H1 (cell line): ENCODE measurements at regions not wholly inside any gene's neighbourhood (a gene's known extent, or its start where the extent isn't known, plus 50 kb on each side); places are given as distances from the start of the nearest gene placed in this dataset.

Experiments used
- CTCF ChIA-PET: fragments of 300-600 bp; sonication (Branson Sonifier 250); formaldehyde crosslinking; loops from one replicate; lab custom pipeline; 2021; ENCODE audit not compliant: partially characterized antibody; lab: Charles Lee
- POLR2A ChIA-PET: fragments of 300-600 bp; sonication (Branson Sonifier 250); formaldehyde crosslinking; loops from one replicate; lab custom pipeline; 2021; ENCODE audit warnings: inconsistent platforms; ENCODE audit not compliant: partially characterized antibody; lab: Charles Lee
- DNase-seq, 2 experiments: peaks; one replicate each; pipeline versions ENCODE4 v3.0.0 to v3.0.0-alpha.2; 2010 to 2022; ENCODE audit warnings: low spot score in 2 of 2, low read depth in 1 of 2, mixed read lengths in 1 of 2
- FAIRE-seq: peaks from 2 replicates; lab custom pipeline; 2011; peaks lifted over from hg19 to GRCh38; lab: Jason Lieb, UNC
- H2AFZ ChIP-seq: 2 replicates; pipeline ENCODE4 v1.8.1; 2012; ENCODE audit warnings: low read length, inconsistent platforms
- H2AK5ac ChIP-seq: 2 replicates; pipeline ENCODE4 v1.6.1; 2013; ENCODE audit warnings: low read depth, low read length
- H2BK120ac ChIP-seq: replicated peaks from 2 replicates; pipeline ENCODE3; 2013; ENCODE audit warnings: low read depth, low read length, inconsistent platforms
- H2BK12ac ChIP-seq: 2 replicates; pipeline ENCODE4 v1.6.1; 2013; ENCODE audit warnings: low read depth, low read length
- H2BK15ac ChIP-seq: 2 replicates; pipeline ENCODE4 v1.6.1; 2013; ENCODE audit warnings: low read length
- H2BK20ac ChIP-seq: 2 replicates; pipeline ENCODE4 v1.6.1; 2013; ENCODE audit warnings: low read length
- H2BK5ac ChIP-seq: 2 replicates; pipeline ENCODE4 v1.6.1; 2013; ENCODE audit warnings: low read depth, low read length
- H3K14ac ChIP-seq: 2 replicates; pipeline ENCODE4 v1.6.1; 2013; ENCODE audit warnings: inconsistent platforms; ENCODE audit not compliant: insufficient read length
- H3K18ac ChIP-seq: 2 replicates; pipeline ENCODE4 v1.6.1; 2013; ENCODE audit warnings: low read length; ENCODE audit errors: extremely low read depth
- H3K23ac ChIP-seq: 2 replicates; pipeline ENCODE4 v1.6.1; 2013; ENCODE audit warnings: inconsistent platforms; ENCODE audit not compliant: insufficient read length
- H3K23me2 ChIP-seq: 2 replicates; pipeline ENCODE4 v1.6.1; 2013; ENCODE audit warnings: low read depth, low read length
- H3K27ac ChIP-seq: 2 replicates; pipeline ENCODE4 v1.6.1; 2011; ENCODE audit warnings: low read depth, low read length, inconsistent platforms
- H3K27me3 ChIP-seq, 4 experiments: replicated peaks in 1 of 4; 1 replicate in 1 of 4; 2 replicates in 3 of 4; pipeline versions ENCODE4 v1.6.1 to v1.8.1; 2011 to 2013; ENCODE audit warnings: low read length in 3 of 4, mild to moderate bottlenecking in 3 of 4, inconsistent platforms in 2 of 4, mixed read lengths in 2 of 4, moderate library complexity in 1 of 4; ENCODE audit not compliant: control insufficient read depth in 3 of 4, insufficient read depth in 3 of 4; ENCODE audit errors: extremely low read depth in 1 of 4
- H3K36me3 ChIP-seq, 4 experiments: 2 replicates each; pipeline versions ENCODE4 v1.6.1 to v1.8.1; 2011 to 2013; ENCODE audit warnings: mild to moderate bottlenecking in 4 of 4, low read length in 3 of 4, moderate library complexity in 2 of 4, control low read depth in 1 of 4, inconsistent platforms in 1 of 4; ENCODE audit not compliant: insufficient read depth in 4 of 4, control insufficient read depth in 2 of 4
- H3K4ac ChIP-seq: replicated peaks from 2 replicates; pipeline ENCODE3; 2013; ENCODE audit warnings: low read length, low read depth, mixed read lengths, inconsistent platforms; ENCODE audit not compliant: insufficient read length
- H3K4me1 ChIP-seq, 4 experiments: replicated peaks in 1 of 4; 1 replicate in 1 of 4; 2 replicates in 3 of 4; pipeline versions ENCODE4 v1.6.1 to v1.8.1; 2011 to 2013; ENCODE audit warnings: low read length in 3 of 4, inconsistent platforms in 2 of 4, mixed read lengths in 1 of 4; ENCODE audit not compliant: insufficient read depth in 4 of 4, control insufficient read depth in 3 of 4
- H3K4me2 ChIP-seq, 2 experiments: 2 replicates each; pipeline versions ENCODE4 v1.6.1 to v1.8.1; 2011 to 2013; ENCODE audit warnings: low read depth in 2 of 2, low read length in 2 of 2, control low read depth in 1 of 2, inconsistent platforms in 1 of 2, mild to moderate bottlenecking in 1 of 2; ENCODE audit not compliant: insufficient read depth in 1 of 2
- H3K4me3 ChIP-seq, 4 experiments: fragments of 200-600, 300-600 bp in 1 of 4; sonication (generic), shearing (Covaris generic), sonication (Bioruptor Twin) in 1 of 4; 2 replicates each; pipeline versions ENCODE4 v1.5.1 to v1.8.1; 2011 to 2016; ENCODE audit warnings: low read length in 4 of 4, low read depth in 3 of 4, control low read depth in 2 of 4, inconsistent platforms in 2 of 4, mild to moderate bottlenecking in 2 of 4, mixed read lengths in 1 of 4, moderate library complexity in 1 of 4; ENCODE audit not compliant: insufficient read depth in 2 of 4; ENCODE audit errors: extremely low read depth in 1 of 4
- H3K56ac ChIP-seq: replicated peaks from 2 replicates; pipeline ENCODE3; 2013; ENCODE audit warnings: low read depth, mild to moderate bottlenecking, mixed read lengths, low read length, inconsistent platforms; ENCODE audit not compliant: insufficient read length
- H3K79me1 ChIP-seq: 2 replicates; pipeline ENCODE4 v1.6.1; 2013; ENCODE audit warnings: low read depth, low read length, control low read depth
- H3K79me2 ChIP-seq, 2 experiments: 2 replicates each; pipeline versions ENCODE4 v1.6.1 to v1.8.1; 2012 to 2013; ENCODE audit warnings: low read length in 2 of 2, mild to moderate bottlenecking in 2 of 2, inconsistent platforms in 1 of 2; ENCODE audit not compliant: insufficient read depth in 2 of 2, control insufficient read depth in 1 of 2
- H3K9ac ChIP-seq, 4 experiments: replicated peaks in 1 of 4; 1 replicate in 1 of 4; 2 replicates in 3 of 4; pipeline versions ENCODE4 v1.6.1 to v1.8.1; 2011 to 2013; ENCODE audit warnings: low read depth in 3 of 4, low read length in 3 of 4, control low read depth in 2 of 4, mild to moderate bottlenecking in 2 of 4, moderate library complexity in 2 of 4, inconsistent platforms in 1 of 4; ENCODE audit errors: extremely low read depth in 1 of 4
- H3K9me3 ChIP-seq, 2 experiments: 2 replicates each; pipeline versions ENCODE4 v1.6.1 to v1.8.1; 2012 to 2013; ENCODE audit warnings: mild to moderate bottlenecking in 2 of 2, moderate library complexity in 2 of 2, control low read depth in 1 of 2, inconsistent platforms in 1 of 2, low read depth in 1 of 2, low read length in 1 of 2, mixed read lengths in 1 of 2; ENCODE audit not compliant: insufficient read depth in 2 of 2
- H4K20me1 ChIP-seq, 2 experiments: replicated peaks in 1 of 2; 2 replicates each; pipeline versions ENCODE3 to v1.8.1; 2011 to 2013; ENCODE audit warnings: inconsistent platforms in 2 of 2, low read length in 2 of 2, mild to moderate bottlenecking in 1 of 2; ENCODE audit not compliant: insufficient read depth in 2 of 2, control insufficient read depth in 1 of 2
- H4K5ac ChIP-seq: 2 replicates; pipeline ENCODE4 v1.6.1; 2013; ENCODE audit warnings: low read length, low read depth, mixed read lengths, inconsistent platforms; ENCODE audit not compliant: insufficient read length
- H4K8ac ChIP-seq: 2 replicates; pipeline ENCODE4 v1.8.0; 2013; ENCODE audit warnings: mild to moderate bottlenecking, moderate library complexity, low read length, inconsistent platforms; ENCODE audit not compliant: insufficient read depth; ENCODE audit errors: extremely low read depth
- H4K91ac ChIP-seq: replicated peaks from 2 replicates; pipeline ENCODE3; 2013; ENCODE audit warnings: low read length, mixed read lengths, inconsistent platforms; ENCODE audit not compliant: insufficient read length
- CHD1 ChIP-seq: IDR thresholded peaks from 2 replicates; pipeline ENCODE4 v1.6.1; 2012; ENCODE audit warnings: low read depth, low read length, improper control_type of control experiment
- GTF2F1 ChIP-seq: IDR thresholded peaks from 2 replicates; pipeline ENCODE4 v1.6.1; 2012; ENCODE audit warnings: low read depth, low read length, improper control_type of control experiment, borderline replicate concordance
- MAFK ChIP-seq: IDR thresholded peaks from 2 replicates; pipeline ENCODE4 v1.6.1; 2012; ENCODE audit warnings: low read depth, mild to moderate bottlenecking, improper control_type of control experiment, low read length
- POU5F1 ChIP-seq: IDR thresholded peaks from 2 replicates; pipeline ENCODE4 v1.6.1; 2011; ENCODE audit warnings: low read depth, mild to moderate bottlenecking, low read length, moderate library complexity
- SIRT6 ChIP-seq: IDR thresholded peaks from one replicate; pipeline ENCODE4 v1.7.1; 2012; ENCODE audit warnings: low read length, inconsistent platforms
- TAF7 ChIP-seq: optimal IDR thresholded peaks from 2 replicates; pipeline ENCODE3; 2011; ENCODE audit warnings: low read depth, mild to moderate bottlenecking, inconsistent platforms, low read length, moderate library complexity, borderline replicate concordance
- WGBS, 2 experiments: shearing (Covaris generic) in 1 of 2; methylation state at CpG; one replicate each; pipeline versions ENCODE4 v1.1.6 to v1.1.7; 2013 to 2015; ENCODE audit warnings: low lambda C conversion rate in 2 of 2, mixed read lengths in 2 of 2, inconsistent platforms in 1 of 2, low coverage in 1 of 2, missing lambda C conversion rate in 1 of 2; ENCODE audit not compliant: insufficient replicate concordance in 2 of 2, insufficient coverage in 1 of 2, insufficient read length in 1 of 2; ENCODE audit errors: extremely low coverage in 1 of 2, missing lambda C conversion rate in 1 of 2; 5-methylcytosine and 5-hydroxymethylcytosine counted together

GRCh38 chr20:46805836-46806235 lies 88.8 kb upstream of the EYA2 start:
- Histone ChIP-seq H4K20me1 (no peaks in the 10 kb centered on the region), H3K4me2 (no peak overlapping the region)
- POLR2A ChIA-PET, result no interaction called here
- TF ChIP-seq MAFK (no peak), GTF2F1 (no peak), CHD1 (no peak), POU5F1 (no peak), TAF7 (no peak), SIRT6 (no peak)
- TF ChIP-seq, all 59 proteins: peak for 0
- H3K18ac ChIP-seq, result no peak overlapping the region
- H3K4me3 ChIP-seq, result no peak overlapping the region
- no peaks in the 10 kb centered on the region for H3K79me1 ChIP-seq
- H4K5ac ChIP-seq, result no peak overlapping the region
- H3K4me1 ChIP-seq, result peaks cover 0 to 4% (median 1%) of the 10 kb centered on the region in 4 experiments; a peak in 2 of 7 replicates
- H3K27ac ChIP-seq, result no peak overlapping the region
- CTCF ChIA-PET, result interaction anchor here (1.3 kb wide), 1 partner anchor 9 kb away, joined by 3 read pairs; no protein-coding TSS in a partner anchor
- no peaks in the 10 kb centered on the region for H3K9me3 ChIP-seq
- H3K56ac ChIP-seq, result no peak overlapping the region
- no peak overlapping the region for H3K14ac ChIP-seq
- H2BK15ac ChIP-seq, result no peak overlapping the region
- H2BK5ac ChIP-seq, result no peak overlapping the region
- no peak overlapping the region for H4K8ac ChIP-seq
- FAIRE-seq, result no peak
- H2AK5ac ChIP-seq, result no peak overlapping the region
- no peak for DNase-seq
- no peak overlapping the region for H3K23ac ChIP-seq
- H3K27me3 ChIP-seq, result no peaks in the 10 kb centered on the region
- H2BK20ac ChIP-seq, result no peak overlapping the region
- no peak overlapping the region for H2AFZ ChIP-seq
- no peak overlapping the region for H2BK120ac ChIP-seq
- 91% methylated on average over 9 of the region's 9 CpGs; no CpG with 5 or more reads in 1 of the 2 experiments for WGBS, 2 experiments
- H3K9ac ChIP-seq, result no peak overlapping the region
- H3K36me3 ChIP-seq, result no peaks in the 10 kb centered on the region
- H3K4ac ChIP-seq, result no peak overlapping the region
- no peaks in the 10 kb centered on the region for H3K79me2 ChIP-seq
- H4K91ac ChIP-seq, result no peak overlapping the region
- no peaks in the 10 kb centered on the region for H3K23me2 ChIP-seq
- H2BK12ac ChIP-seq, result no peak overlapping the region
